SJSA1 (cell line): ENCODE measurements at regions not wholly inside any gene's neighbourhood (a gene's known extent, or its start where the extent isn't known, plus 50 kb on each side); places are given as distances from the start of the nearest gene placed in this dataset.
"Not testable (repeated sequence)": the region's sequence is repeated elsewhere in the genome, so short reads cannot be mapped to it uniquely, and the experiment has no call there.

Source experiments
- DNase-seq, 2 experiments: peaks; one replicate each; pipeline ENCODE4 v3.0.0-alpha.2; 2015 to 2020; ENCODE audit warnings: low spot score in 2 of 2, low read depth in 1 of 2
- H3K27ac ChIP-seq: fragments of 250-450 bp; sonication (Bioruptor Pico); 2 replicates; pipeline ENCODE4 v1.5.1; 2020; ENCODE audit warnings: mild to moderate bottlenecking, moderate library complexity
- H3K27me3 ChIP-seq: fragments of 250-450 bp; sonication (Bioruptor Pico); replicated peaks from 2 replicates; pipeline ENCODE4 v1.5.1; 2020; ENCODE audit warnings: mild to moderate bottlenecking, moderate library complexity
- H3K36me3 ChIP-seq: fragments of 250-450 bp; sonication (Bioruptor Pico); 2 replicates; pipeline ENCODE4 v1.5.1; 2020; ENCODE audit warnings: mild to moderate bottlenecking
- H3K4me1 ChIP-seq: fragments of 250-450 bp; sonication (Bioruptor Pico); replicated peaks from 2 replicates; pipeline ENCODE4 v1.6.1; 2021; ENCODE audit warnings: mild to moderate bottlenecking
- H3K4me3 ChIP-seq: fragments of 250-450 bp; sonication (Bioruptor Pico); 2 replicates; pipeline ENCODE4 v1.5.1; 2020; ENCODE audit warnings: mild to moderate bottlenecking
- H3K9me3 ChIP-seq: fragments of 250-450 bp; sonication (Bioruptor Pico); replicated peaks from 2 replicates; pipeline ENCODE4 v1.5.1; 2020; ENCODE audit warnings: mild to moderate bottlenecking

GRCh38 chr5:32876791-32877190 lies 165.7 kb downstream of the NPR3 start:
- H3K4me1 ChIP-seq: no peaks in the 10 kb centered on the region
- no peak for DNase-seq
- H3K27ac ChIP-seq: no peak overlapping the region
- no peaks in the 10 kb centered on the region for H3K27me3 ChIP-seq
- no peak overlapping the region for H3K4me3 ChIP-seq
- no peaks in the 10 kb centered on the region for H3K9me3 ChIP-seq
- no peaks in the 10 kb centered on the region for H3K36me3 ChIP-seq

GRCh38 chr5:32879364-32879763 lies 168.2 kb downstream of the NPR3 start:
- not testable (repeated sequence) for H3K4me3 ChIP-seq, DNase-seq, H3K27me3 ChIP-seq, H3K27ac ChIP-seq, H3K9me3 ChIP-seq, H3K36me3 ChIP-seq, H3K4me1 ChIP-seq

- Histone ChIP-seq H3K4me3 (no peak overlapping the region), H3K4me1 (no peaks in the 10 kb centered on the region), H3K27ac (no peak overlapping the region), H3K27me3 (no peaks in the 10 kb centered on the region), H3K36me3 (no peaks in the 10 kb centered on the region), H3K9me3 (no peaks in the 10 kb centered on the region)
- DNase-seq: no peak
Measured at GRCh38 chr5:32880796-32881195, 169.7 kb downstream of the NPR3 start.

- H3K27ac ChIP-seq: no peak overlapping the region
- no peak for DNase-seq
- no peaks in the 10 kb centered on the region for H3K4me1 ChIP-seq
- no peaks in the 10 kb centered on the region for H3K36me3 ChIP-seq
- H3K9me3 ChIP-seq: no peaks in the 10 kb centered on the region
- H3K27me3 ChIP-seq: no peaks in the 10 kb centered on the region
- no peak overlapping the region for H3K4me3 ChIP-seq
Measured at GRCh38 chr5:32887390-32887789, 176.3 kb downstream of the NPR3 start.

GRCh38 chr5:32889078-32889477 lies 178.0 kb downstream of the NPR3 start:
- no peaks in the 10 kb centered on the region for H3K4me1 ChIP-seq
- H3K36me3 ChIP-seq: no peaks in the 10 kb centered on the region
- H3K27ac ChIP-seq: no peak overlapping the region
- DNase-seq: no peak
- H3K27me3 ChIP-seq: no peaks in the 10 kb centered on the region
- no peak overlapping the region for H3K4me3 ChIP-seq
- no peaks in the 10 kb centered on the region for H3K9me3 ChIP-seq

- no peak overlapping the region for H3K27ac ChIP-seq
- H3K27me3 ChIP-seq: no peaks in the 10 kb centered on the region
- no peaks in the 10 kb centered on the region for H3K4me1 ChIP-seq
- H3K4me3 ChIP-seq: no peak overlapping the region
- no peaks in the 10 kb centered on the region for H3K9me3 ChIP-seq
- DNase-seq: no peak
- no peaks in the 10 kb centered on the region for H3K36me3 ChIP-seq
Measured at GRCh38 chr5:32903613-32904012, 192.5 kb downstream of the NPR3 start.

- Histone ChIP-seq H3K4me1 (no peaks in the 10 kb centered on the region), H3K27me3 (no peaks in the 10 kb centered on the region), H3K36me3 (no peaks in the 10 kb centered on the region), H3K9me3 (no peaks in the 10 kb centered on the region), H3K4me3 (no peak overlapping the region), H3K27ac (no peak overlapping the region)
- DNase-seq: no peak
Measured at GRCh38 chr5:32908641-32909040, 197.5 kb downstream of the NPR3 start.

GRCh38 chr5:32909207-32909606 lies 198.1 kb downstream of the NPR3 start:
- Histone ChIP-seq H3K27ac (no peak overlapping the region), H3K9me3 (no peaks in the 10 kb centered on the region), H3K36me3 (no peaks in the 10 kb centered on the region), H3K27me3 (no peaks in the 10 kb centered on the region), H3K4me3 (no peak overlapping the region), H3K4me1 (no peaks in the 10 kb centered on the region)
- no peak for DNase-seq

GRCh38 chr5:32916648-32917047 lies 205.5 kb downstream of the NPR3 start:
- DNase-seq: peak; percentile 19 to 39

GRCh38 chr5:32928761-32929160 lies 217.6 kb downstream of the NPR3 start:
- Histone ChIP-seq H3K27ac (no peak overlapping the region), H3K4me3 (no peak overlapping the region), H3K27me3 (no peaks in the 10 kb centered on the region), H3K4me1 (no peaks in the 10 kb centered on the region), H3K9me3 (no peaks in the 10 kb centered on the region), H3K36me3 (no peaks in the 10 kb centered on the region)
- DNase-seq: no peak

More at GRCh38 chr5:32916648-32917047, 205.5 kb downstream of the NPR3 start:
- H3K9me3 ChIP-seq: no peaks in the 10 kb centered on the region
- H3K27ac ChIP-seq: no peak overlapping the region
- H3K27me3 ChIP-seq: no peaks in the 10 kb centered on the region
- H3K4me1 ChIP-seq: no peaks in the 10 kb centered on the region
- H3K36me3 ChIP-seq: no peaks in the 10 kb centered on the region
- no peak overlapping the region for H3K4me3 ChIP-seq

- not testable (repeated sequence) for H3K27ac ChIP-seq, H3K27me3 ChIP-seq, H3K36me3 ChIP-seq, DNase-seq, H3K9me3 ChIP-seq, H3K4me3 ChIP-seq, H3K4me1 ChIP-seq
Measured at GRCh38 chr5:32931438-32931837, 220.3 kb downstream of the NPR3 start.

GRCh38 chr5:32932241-32932935 lies 221.3 kb downstream of the NPR3 start:
- Histone ChIP-seq H3K27ac (no peak overlapping the region), H3K9me3 (no peaks in the 10 kb centered on the region), H3K27me3 (no peaks in the 10 kb centered on the region), H3K4me3 (no peak overlapping the region), H3K4me1 (no peaks in the 10 kb centered on the region), H3K36me3 (no peaks in the 10 kb centered on the region)
- DNase-seq: no peak

GRCh38 chr5:32933692-32934091 lies 222.6 kb downstream of the NPR3 start:
- no peak for DNase-seq
- Histone ChIP-seq H3K4me1 (no peaks in the 10 kb centered on the region), H3K27ac (no peak overlapping the region)

GRCh38 chr5:32934529-32934928 lies 223.4 kb downstream of the NPR3 start:
- Histone ChIP-seq H3K9me3 (no peaks in the 10 kb centered on the region), H3K27ac (no peak overlapping the region), H3K4me3 (no peak overlapping the region), H3K27me3 (no peaks in the 10 kb centered on the region), H3K36me3 (no peaks in the 10 kb centered on the region), H3K4me1 (no peaks in the 10 kb centered on the region)
- no peak for DNase-seq

More at GRCh38 chr5:32933692-32934091, 222.6 kb downstream of the NPR3 start:
- Histone ChIP-seq H3K36me3 (no peaks in the 10 kb centered on the region), H3K9me3 (no peaks in the 10 kb centered on the region), H3K4me3 (no peak overlapping the region), H3K27me3 (no peaks in the 10 kb centered on the region)

GRCh38 chr5:32935283-32935682 lies 224.2 kb downstream of the NPR3 start:
- no peak for DNase-seq
- H3K27me3 ChIP-seq: no peaks in the 10 kb centered on the region

More at GRCh38 chr5:32935283-32935682, 224.2 kb downstream of the NPR3 start:
- Histone ChIP-seq H3K4me3 (no peak overlapping the region), H3K36me3 (no peaks in the 10 kb centered on the region), H3K9me3 (no peaks in the 10 kb centered on the region), H3K27ac (no peak overlapping the region), H3K4me1 (no peaks in the 10 kb centered on the region)
